GM19238 (cell line): ENCODE measurements at regions not wholly inside any gene's neighbourhood (a gene's known extent, or its start where the extent isn't known, plus 50 kb on each side); places are given as distances from the start of the nearest gene placed in this dataset.
"Not testable (repeated sequence)": the region's sequence is repeated elsewhere in the genome, so short reads cannot be mapped to it uniquely, and the experiment has no call there.

Experiments
- DNase-seq: peaks from one replicate; pipeline ENCODE4 v3.0.0; 2011; ENCODE audit warnings: low spot score; ENCODE audit not compliant: insufficient read length

DNA sequence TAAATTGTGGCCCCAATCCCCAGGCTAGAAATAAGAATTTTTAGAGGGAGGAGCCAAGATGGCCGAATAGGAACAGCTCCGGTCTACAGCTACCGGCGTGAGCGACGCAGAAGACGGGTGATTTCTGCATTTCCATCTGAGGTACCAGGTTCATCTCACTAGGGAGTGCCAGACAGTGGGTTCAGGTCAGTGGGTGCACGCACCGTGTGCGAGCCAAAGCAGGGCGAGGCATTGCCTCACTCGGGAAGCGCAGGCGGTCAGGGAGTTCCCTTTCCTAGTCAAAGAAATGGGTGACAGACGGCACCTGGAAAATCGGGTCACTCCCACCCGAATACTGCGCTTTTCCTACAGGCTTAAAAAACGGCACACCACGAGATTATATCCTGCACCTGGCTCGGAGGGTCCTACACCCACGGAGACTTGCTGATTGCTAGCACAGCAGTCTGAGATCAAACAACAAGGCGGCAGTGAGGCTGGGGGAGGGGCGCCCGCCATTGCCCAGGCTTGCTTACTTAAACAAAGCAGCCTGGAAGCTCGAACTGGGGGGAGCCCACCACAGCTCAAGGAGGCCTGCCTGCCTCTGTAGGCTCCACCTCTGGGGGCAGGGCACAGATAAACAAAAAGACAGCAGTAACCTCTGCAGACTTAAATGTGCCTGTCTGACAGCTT lies 257.7 kb upstream of the MEIS1 start:
- not testable (repeated sequence) for DNase-seq

GRCh38 chr2:66174491-66174890 lies 260.4 kb upstream of the MEIS1 start:
- no peak for DNase-seq

DNA sequence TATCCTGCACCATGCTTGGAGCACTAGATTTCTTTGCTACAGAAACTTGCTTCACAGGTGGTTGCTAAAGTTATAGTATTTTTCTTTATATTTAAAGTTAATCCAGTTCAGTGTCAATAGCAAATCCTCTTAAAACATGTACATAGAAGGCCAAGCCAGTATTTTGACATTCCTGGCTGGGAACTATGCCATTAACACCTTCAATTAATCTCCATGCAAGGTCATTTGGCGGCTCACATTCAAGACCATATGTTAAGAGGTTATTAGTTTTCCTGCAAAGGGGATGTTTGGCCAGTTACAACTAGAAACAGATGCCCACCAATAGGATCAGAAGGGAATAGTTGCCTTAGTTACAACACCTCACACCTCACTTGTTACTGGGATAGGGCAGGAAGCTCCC lies 261.3 kb upstream of the MEIS1 start:
- DNase-seq = no peak

- DNase-seq = no peak
These were observed 263.4 kb upstream of the MEIS1 start for GRCh38 chr2:66171530-66171929.

GRCh38 chr2:66170744-66171330 lies 264.1 kb upstream of the MEIS1 start:
- no peak for DNase-seq

- no peak for DNase-seq
These were observed 265.8 kb upstream of the MEIS1 start for GRCh38 chr2:66169076-66169475.

DNA sequence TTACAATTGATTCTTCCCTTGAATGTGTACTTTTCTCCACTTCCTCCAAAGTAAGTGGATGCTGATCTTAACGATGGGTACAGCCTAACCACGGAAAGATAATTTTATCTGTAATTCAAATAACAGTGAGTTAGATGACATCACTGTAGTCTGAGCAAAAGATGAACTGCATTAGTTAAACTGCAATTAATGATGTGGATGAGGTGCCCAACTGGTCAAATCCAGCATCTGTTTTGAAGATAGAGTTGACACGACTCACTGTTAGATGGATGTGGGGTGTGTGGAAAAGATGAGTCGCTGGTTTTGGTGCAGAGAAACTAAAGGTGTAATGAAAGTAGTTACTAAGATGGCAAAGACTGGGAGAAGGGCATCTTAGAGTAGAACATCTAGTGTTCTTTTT lies 270.5 kb upstream of the MEIS1 start:
- no peak for DNase-seq

DNA sequence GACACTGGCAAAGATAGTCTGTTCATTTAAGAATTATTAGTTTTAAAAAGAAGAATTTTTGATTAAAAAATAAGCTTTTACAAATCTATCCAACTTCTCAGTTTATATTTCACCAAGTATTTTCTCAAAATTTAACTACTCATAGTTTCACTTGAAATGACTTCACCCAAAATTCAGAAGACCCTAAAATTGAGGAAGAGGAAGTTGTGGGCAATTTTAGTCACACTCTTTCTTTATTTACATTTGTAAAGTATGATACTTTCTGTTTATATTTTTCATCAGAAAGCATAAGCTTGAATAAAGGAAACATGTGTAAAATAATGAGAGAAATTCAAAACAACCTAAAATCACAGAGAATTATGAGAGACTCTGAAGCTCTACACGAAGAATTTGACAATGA lies 278.8 kb upstream of the MEIS1 start:
- DNase-seq = no peak

DNA sequence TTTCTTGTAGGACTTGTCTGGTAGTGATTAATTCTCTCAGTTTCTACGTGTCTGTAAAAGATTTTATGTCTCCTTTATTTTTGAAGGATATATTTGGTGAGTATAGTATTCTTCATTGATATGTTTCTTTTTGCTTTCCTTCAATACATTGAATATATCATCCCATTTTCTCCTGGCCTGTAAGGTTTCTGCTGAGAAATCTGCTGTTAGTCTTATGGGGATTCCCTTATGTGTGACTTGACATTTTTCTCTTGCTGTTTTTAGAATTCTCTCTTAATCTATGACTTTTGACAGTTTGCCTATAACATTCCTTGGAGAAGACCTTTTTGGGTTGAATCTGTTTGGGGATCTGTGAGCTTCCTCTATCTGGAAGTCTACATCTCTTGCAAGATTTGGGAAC lies 281.0 kb upstream of the MEIS1 start:
- DNase-seq = no peak

- DNase-seq = no peak
These were observed 289.4 kb upstream of the MEIS1 start for GRCh38 chr2:66145490-66145889.

DNA sequence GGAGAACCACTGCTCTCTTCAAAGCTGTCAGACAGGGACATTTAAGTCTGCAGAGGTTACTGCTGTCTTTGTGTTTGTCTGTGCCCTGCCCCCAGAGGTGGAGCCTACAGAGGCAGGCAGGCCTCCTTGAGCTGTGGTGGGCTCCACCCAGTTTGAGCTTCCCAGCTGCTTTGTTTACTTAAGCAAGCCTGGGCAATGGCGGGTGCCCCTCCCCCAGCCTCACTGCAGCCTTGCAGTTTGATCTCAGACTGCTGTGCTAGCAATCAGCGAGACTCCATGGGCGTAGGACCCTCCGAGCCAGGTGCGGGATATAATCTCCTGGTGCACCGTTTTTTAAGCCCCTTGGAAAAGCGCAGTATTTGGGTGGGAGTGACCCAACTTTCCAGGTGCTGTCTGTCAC lies 290.6 kb upstream of the MEIS1 start:
- DNase-seq = not testable (repeated sequence)

DNA sequence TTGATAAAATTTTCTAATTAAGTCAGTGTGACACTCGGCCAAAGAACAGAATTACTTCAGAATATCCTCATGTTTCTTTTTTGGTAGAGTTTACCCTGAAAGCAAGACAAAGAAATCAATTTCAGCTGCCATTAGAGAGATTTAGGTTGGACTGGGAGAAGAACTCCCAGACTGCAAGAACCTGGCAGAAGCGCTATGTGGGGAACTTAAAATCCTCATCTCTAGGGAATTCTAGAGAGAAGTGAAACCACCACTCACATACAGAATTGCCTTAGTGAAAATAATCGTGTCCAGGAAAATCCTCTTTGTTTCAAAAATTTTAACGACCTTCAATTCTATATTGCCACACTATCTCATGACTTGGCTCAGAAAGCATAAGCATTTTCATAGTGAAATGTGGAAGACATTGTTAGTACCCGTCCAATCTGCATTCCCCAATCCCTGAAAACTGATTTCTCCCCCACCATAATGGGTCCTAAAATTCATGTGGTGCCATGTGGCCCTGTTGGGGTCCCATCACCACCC lies 297.3 kb upstream of the MEIS1 start:
- no peak for DNase-seq

GRCh38 chr2:66134138-66134701 lies 300.7 kb upstream of the MEIS1 start:
- DNase-seq = no peak

DNA sequence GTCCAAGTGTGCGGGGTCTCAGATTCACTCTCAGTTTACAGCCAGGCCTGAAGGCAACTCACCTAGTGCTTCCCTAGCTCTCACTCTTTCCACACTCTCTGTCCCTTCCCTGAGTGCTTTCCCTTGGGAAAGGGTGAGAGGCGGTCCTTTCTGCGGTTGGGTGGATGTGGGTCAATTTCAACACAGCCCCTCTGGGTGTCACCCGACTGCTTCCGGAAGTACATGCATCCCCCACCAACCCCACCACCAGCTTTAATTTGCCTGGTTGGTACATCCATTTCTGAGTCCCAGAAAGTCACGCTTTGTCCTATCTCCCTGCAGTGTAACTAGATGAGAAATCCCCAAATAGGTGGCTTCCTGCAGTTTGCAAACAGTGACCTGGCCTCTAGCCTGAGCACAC lies 307.3 kb upstream of the MEIS1 start:
- no peak for DNase-seq

GRCh38 chr2:66127061-66127460 lies 307.9 kb upstream of the MEIS1 start:
- DNase-seq = no peak

- DNase-seq = no peak
These were observed 309.0 kb upstream of the MEIS1 start for GRCh38 chr2:66125951-66126350.

DNA sequence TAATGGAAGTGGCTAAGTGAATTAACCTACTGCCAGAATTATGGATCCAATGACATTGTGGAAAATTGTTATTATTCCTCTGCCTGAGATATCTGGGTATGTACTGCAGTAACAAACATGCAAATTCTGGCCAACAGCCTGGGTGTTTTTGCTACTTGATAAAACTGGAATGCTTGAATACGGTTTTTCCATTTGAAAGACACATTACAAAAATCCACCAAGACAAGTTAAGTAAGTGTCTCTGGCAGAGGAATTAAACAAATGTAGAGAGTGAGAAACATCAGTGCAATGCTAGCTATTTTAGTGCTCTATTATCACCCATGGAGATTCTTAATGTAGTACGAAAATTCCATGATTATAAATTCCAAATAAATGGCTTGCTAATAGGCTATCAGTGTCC lies 312.4 kb upstream of the MEIS1 start:
- no peak for DNase-seq

- DNase-seq = no peak
These were observed 313.0 kb upstream of the MEIS1 start for GRCh38 chr2:66121946-66122345.

DNA sequence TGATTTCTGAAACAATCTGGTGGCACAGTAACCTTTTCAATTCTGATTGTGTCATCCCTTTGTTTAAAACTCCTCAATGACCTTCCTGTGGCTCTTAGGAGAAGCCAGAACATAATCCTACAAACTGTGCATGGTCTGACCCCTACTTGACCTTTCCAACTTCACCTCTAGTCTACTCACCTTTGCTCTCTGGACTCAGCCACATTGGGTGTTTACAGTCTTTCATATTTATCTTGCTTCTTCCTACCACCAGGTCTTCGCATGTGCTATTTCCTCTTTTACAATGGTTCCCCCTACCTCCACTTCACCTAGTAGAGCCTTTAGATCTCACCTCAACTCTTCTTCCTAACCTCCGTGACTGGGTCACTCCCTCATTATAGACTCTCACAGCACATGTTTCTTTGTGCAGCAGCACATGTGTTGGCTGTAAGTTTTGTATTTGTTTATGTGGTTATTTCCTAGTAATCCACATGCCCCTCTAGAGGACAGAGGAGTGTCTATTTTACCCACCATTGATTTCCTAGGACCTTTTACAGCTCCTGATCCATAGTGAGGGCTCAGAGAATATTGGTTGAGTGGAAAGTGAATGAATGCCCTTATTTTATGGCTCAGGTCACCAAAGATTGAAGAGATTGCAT lies 320.8 kb upstream of the MEIS1 start:
- DNase-seq = no peak

DNA sequence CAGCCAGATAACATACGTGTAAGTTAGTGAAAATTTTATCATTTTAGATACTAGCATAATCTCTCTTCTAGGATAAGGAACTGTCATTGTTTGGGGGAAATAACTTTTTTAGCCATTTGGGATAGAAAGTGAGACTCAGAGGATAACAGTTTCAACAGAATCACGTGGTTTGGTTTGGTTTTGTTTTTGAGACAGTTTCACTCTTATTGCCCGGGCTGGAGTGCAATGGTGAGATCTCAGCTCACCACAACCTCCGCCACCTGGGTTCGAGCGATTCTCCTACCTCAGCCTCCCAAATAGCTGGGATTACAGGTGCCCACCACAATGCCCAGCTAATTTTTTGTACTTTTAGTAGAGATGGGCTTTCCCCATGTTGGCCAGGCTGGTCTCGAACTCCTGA lies 323.2 kb upstream of the MEIS1 start:
- no peak for DNase-seq

GRCh38 chr2:66110608-66111007 lies 324.3 kb upstream of the MEIS1 start:
- no peak for DNase-seq

DNA sequence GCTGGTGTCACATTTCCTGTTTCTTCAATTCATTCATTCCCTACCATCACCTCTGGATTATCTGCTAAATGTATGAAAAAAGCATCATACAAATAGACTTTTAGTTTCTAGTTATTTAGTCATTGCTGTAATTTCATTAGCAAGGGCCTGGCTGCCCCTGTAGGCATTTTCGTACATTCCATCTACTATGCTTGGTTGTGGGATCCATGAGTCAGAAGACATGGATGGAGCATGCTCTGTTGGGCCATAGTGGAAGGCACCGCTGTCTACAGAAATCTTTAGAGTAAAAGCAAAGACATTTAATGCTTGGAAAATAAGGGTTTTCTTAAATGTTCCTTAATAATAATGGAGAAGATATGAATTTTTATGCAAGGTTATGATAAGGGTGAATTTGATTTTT lies 324.8 kb upstream of the MEIS1 start:
- no peak for DNase-seq

GRCh38 chr2:66109419-66109818 lies 325.5 kb upstream of the MEIS1 start:
- DNase-seq = no peak
